ENCODE measurements at regions not wholly inside any gene's neighbourhood (a gene's known extent, or its start where the extent isn't known, plus 50 kb on each side); places are given as distances from the start of the nearest gene placed in this dataset.

- Histone ChIP-seq H3K27ac (ENCODE audit: insufficient read depth, low read depth, low read length) (no peak overlapping the region), H3K9me3 (replicated peaks; ENCODE audit: control insufficient read depth, insufficient read depth, low read length) (peaks cover 7% of the 10 kb centered on the region), H3K4me3 (replicated peaks in 1 of 3; ENCODE audit: insufficient read depth in 1 of 3, low read depth in 1 of 3, low read length in 3 of 3) (no peak overlapping the region), H3K4me1 (ENCODE audit: control insufficient read depth, extremely low read depth, insufficient read depth, low read length) (no peaks in the 10 kb centered on the region), H3K9ac (replicated peaks; ENCODE audit: extremely low read depth, insufficient read depth, low read length) (no peak overlapping the region), H3K4me2 (ENCODE audit: insufficient read depth, low read length) (no peak overlapping the region), H4K20me1 (replicated peaks; ENCODE audit: control insufficient read depth, extremely low read depth, insufficient read depth, low read length) (no peaks in the 10 kb centered on the region), H3K79me2 (ENCODE audit: control insufficient read depth, insufficient read depth, low read length) (no peaks in the 10 kb centered on the region), H3K27me3 (ENCODE audit: control insufficient read depth in 2 of 2, insufficient read depth in 2 of 2, low read length in 2 of 2) (no peaks in the 10 kb centered on the region), H2AFZ (ENCODE audit: low read depth, low read length) (no peak overlapping the region), H3K9me1 (replicated peaks; ENCODE audit: control insufficient read depth, extremely low read depth, insufficient read depth, low read length) (no peaks in the 10 kb centered on the region), H3K36me3 (ENCODE audit: control insufficient read depth in 2 of 2, extremely low read depth in 1 of 2, insufficient read depth in 2 of 2, low read length in 2 of 2) (no peaks in the 10 kb centered on the region)
- no peak for DNase-seq (ENCODE audit: low read depth, low spot score)
- FAIRE-seq: no peak
- ChIA-PET CTCF (no interaction called here), POLR2A (no interaction called here)
- intact Hi-C loops (cut with micrococcal nuclease): no loop called here
- TF ChIP-seq JUN (IDR thresholded peaks at IDR 0.05; ENCODE audit: borderline replicate concordance, insufficient read depth, insufficient read length, low read depth) (no peak), CTCF (IDR thresholded peaks at IDR 0.05; ENCODE audit: extremely low read depth in 1 of 2, insufficient read depth in 1 of 2, low read depth in 1 of 2, low read length in 2 of 2) (no peak), MAX (IDR thresholded peaks at IDR 0.05; ENCODE audit: insufficient read depth, insufficient read length) (no peak), POLR2AphosphoS5 (IDR thresholded peaks at IDR 0.05; ENCODE audit: insufficient read depth, low read depth, low read length) (no peak), FOS (IDR thresholded peaks at IDR 0.05; ENCODE audit: borderline replicate concordance, insufficient read depth, low read length) (no peak), EZH2 (IDR thresholded peaks at IDR 0.05; ENCODE audit: borderline replicate concordance, low read depth, low read length, severe bottlenecking) (no peak), GATA2 (IDR thresholded peaks at IDR 0.05; ENCODE audit: insufficient read depth, insufficient read length, low read depth, low read length) (no peak), MYC (IDR thresholded peaks at IDR 0.05; ENCODE audit: low read depth, low read length) (no peak)
- dilution Hi-C loops (cut with MboI; ENCODE audit: extremely low pct_ligation_motif_present, low sequenced_read_pairs): no loop called here
- no TSS peak for BruUV-seq (replicated peaks)
Observed at GRCh38 chr1:239240736-239241135, 145.6 kb upstream of the CHRM3 start.

Measured in endothelial cell of umbilical vein (primary cell).